GM19438 (cell line): ENCODE measurements at regions not wholly inside any gene's neighbourhood (a gene's known extent, or its start where the extent isn't known, plus 50 kb on each side); places are given as distances from the start of the nearest gene placed in this dataset.
A peak's percentile ranks its signal among the peaks of the same experiment; 100 is the strongest.

Source experiments
- ATAC-seq: cut with Tn5 transposase; IDR thresholded peaks from one replicate; pipeline ENCODE4 v1.9.1; 2021; ENCODE audit warnings: low read depth; ENCODE audit not compliant: unreplicated experiment

GRCh38 chr7:41834805-41835694, 132.2 kb upstream of the INHBA start:
- ATAC-seq, result no peak

GRCh38 chr7:41832941-41833340, 130.1 kb upstream of the INHBA start:
- no peak for ATAC-seq

- no peak for ATAC-seq
These were observed 127.4 kb upstream of the INHBA start for GRCh38 chr7:41830271-41830670.

DNA sequence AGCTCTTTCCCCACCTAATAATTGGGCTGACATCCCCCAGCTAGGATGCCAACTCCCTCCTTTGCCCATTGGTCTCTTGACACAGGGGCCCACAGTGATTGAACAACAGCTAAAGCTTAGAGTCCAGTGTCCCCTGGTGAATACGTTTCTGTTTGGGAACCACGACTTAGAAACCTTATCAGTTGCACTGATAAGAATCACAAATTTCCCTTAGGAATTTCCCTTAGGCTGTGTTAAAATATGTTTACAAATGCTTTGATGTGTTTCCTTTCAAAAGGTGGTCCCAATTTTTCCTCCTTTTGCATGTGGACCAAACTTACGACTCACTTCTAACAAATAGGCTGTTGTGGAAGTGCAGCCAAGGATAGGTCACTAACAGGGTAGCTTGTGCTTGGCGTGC, 126.0 kb upstream of the INHBA start:
- ATAC-seq, result no peak

- no peak for ATAC-seq
These were observed 123.8 kb upstream of the INHBA start for GRCh38 chr7:41826641-41827040.

DNA sequence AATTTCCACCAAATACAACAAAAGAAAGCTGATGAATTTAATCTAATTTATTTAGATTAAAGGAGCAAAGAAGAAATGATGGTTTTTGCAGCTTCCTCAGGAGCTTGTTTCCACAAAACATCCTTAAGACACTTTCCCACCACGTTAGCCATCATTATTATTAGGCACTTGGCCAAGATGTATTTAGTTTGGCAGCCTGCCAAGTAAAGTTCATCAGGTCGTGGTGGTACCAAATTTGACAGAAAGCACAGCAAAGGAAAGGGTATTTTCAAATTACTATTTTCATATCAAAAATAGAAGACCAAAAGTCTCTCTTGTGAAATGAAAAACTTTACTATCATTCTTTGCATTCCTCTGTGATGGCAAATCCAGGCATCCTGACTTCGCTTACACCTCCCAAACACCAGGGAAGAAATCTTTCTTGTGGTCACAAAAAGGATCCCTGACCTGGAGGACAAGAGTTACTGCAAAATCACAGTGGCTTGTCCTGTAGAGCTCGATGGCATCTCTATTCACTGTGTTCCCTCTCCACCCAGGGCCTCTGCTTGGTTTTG, 123.1 kb upstream of the INHBA start:
- ATAC-seq, result no peak

DNA sequence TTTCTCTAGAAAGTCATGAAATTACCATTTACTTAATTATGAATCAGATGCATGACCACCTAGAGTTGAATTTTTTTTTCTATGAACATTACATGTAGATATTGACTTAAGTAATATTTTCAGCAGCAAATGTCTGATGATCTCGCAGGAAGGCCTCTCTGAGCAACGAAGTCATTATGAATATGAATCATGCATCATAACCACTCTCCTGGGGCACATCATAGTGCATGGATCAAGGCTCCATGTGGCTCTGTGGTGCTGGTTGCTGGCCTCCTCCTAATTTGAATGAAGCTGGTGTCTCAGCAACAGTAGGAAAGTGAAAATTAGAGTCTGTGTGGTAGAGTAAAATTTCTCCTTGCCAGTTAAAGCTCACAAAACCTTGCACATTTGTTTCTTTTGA, 121.4 kb upstream of the INHBA start:
- no peak for ATAC-seq

- no peak for ATAC-seq
These were observed 119.4 kb upstream of the INHBA start for GRCh38 chr7:41822259-41822817.

- ATAC-seq, result no peak
These were observed 118.8 kb upstream of the INHBA start for GRCh38 chr7:41821521-41822213.

GRCh38 chr7:41820111-41820671, 117.3 kb upstream of the INHBA start:
- ATAC-seq, result no peak

- no peak for ATAC-seq
These were observed 116.8 kb upstream of the INHBA start for GRCh38 chr7:41819645-41820044.

GRCh38 chr7:41818765-41819398, 116.0 kb upstream of the INHBA start:
- ATAC-seq, result no peak

- ATAC-seq, result no peak
These were observed 114.5 kb upstream of the INHBA start for GRCh38 chr7:41817386-41817785.

DNA sequence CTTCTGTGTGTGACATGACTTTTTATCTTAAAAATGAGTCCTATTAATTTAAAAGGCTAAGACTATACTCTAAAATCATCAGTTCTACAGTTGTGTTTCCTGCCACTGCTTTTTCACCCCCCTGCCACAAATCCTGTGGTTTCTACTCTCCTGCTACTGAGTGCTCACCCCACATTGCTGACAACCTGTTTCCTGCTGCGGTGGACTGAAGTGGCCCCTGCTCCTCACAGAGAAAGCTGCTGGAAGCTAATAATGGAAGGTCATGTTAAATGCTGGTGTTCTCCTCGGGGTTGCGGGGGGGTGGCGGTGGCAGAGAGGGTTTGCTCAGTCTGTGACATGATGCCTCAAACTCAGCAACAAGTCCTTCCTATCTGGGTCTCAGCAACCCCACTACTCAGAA, 113.2 kb upstream of the INHBA start:
- peak; percentile 66 for ATAC-seq

GRCh38 chr7:41814888-41815287, 112.0 kb upstream of the INHBA start:
- no peak for ATAC-seq

- no peak for ATAC-seq
These were observed 110.4 kb upstream of the INHBA start for GRCh38 chr7:41813286-41813685.

DNA sequence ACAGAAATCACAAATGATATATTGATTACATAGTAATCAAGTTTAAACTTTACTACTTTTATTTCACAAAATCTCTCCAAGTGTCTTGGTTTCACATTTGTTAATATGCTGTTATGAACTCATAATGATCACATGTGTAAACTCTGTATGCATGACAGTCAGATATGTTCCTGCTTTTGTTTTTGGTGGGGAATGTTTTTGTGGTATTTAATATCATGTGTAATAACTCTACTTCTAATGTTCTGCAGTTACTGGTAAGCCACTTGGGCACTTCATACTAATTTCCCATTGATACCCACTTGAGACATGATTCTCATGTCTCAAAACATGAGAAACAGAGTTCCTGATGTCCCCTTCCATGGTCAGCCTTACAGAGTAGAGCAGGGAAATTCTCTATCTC, 109.1 kb upstream of the INHBA start:
- ATAC-seq, result no peak

- peak; percentile 94 for ATAC-seq
These were observed 107.2 kb upstream of the INHBA start for GRCh38 chr7:41809940-41810576.

GRCh38 chr7:41809529-41809939, 106.6 kb upstream of the INHBA start:
- no peak for ATAC-seq

DNA sequence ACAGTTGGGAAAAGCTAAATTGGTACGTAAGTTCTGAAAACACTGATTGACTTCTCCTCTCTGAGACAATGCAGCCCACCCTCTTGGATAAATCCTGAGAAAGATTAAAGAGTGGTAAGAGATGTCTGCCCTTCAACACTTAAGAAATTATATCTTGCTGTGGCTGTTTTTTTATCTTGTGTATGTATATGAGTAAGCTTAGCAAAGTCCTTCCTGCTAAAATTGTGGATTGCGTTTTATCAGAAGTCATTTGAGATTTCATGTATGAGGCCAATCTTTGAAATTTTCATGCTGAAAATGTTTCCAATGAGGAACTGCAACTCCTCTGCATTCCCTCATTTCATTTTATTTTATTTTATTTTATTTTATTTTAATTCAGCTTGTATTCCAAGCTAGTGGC, 106.2 kb upstream of the INHBA start:
- ATAC-seq, result no peak
